ENCODE measurements at regions not wholly inside any gene's neighbourhood (a gene's known extent, or its start where the extent isn't known, plus 50 kb on each side); places are given as distances from the start of the nearest gene placed in this dataset.
A peak's percentile ranks its signal among the peaks of the same experiment; 100 is the strongest.

DNA sequence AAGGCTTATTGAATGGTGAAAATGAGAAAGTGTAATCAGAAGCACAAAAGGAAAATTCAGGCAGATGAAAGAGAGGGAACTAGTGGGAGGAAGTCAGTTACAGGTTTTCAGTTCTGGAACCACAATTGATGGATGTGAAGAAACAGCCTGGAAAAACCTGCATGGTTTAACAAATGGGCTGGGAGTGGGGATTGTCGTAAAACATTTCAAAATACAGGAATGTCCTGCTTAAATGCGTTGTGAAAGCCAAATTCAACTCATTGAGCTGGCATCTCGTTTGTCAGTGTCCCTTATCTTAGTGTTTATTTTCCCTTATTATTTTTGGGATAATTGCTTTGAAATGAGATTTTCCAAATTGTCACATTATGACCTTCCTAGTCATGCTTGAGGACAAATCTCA lies 106.5 kb upstream of the RFC3 start:
- no peak for DNase-seq (ENCODE audit: low spot score)

DNA sequence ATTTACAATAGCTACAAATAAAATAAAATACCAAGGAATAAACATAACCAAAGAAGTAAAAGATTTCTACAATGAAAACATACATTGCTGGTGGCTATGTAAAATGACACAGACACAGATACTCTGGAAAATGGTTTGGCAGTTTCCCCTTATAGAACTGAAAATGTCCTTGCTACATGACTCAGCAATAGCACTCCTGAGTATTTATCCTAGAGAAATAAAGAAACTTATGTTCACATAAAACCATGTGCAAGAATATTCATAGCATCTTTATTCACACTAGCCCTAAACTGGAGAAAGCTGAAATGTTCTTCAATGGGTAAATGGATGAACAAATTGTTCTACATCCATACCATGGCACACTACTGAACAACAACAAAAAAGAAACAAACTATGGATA lies 100.2 kb upstream of the RFC3 start:
- DNase-seq (ENCODE audit: low spot score) = no peak

- no peak for DNase-seq (ENCODE audit: low spot score)
Measured at GRCh38 chr13:33721724-33722123, 96.2 kb upstream of the RFC3 start.

- no peak for DNase-seq (ENCODE audit: low spot score)
Measured at GRCh38 chr13:33722216-33722915, 95.6 kb upstream of the RFC3 start.

GRCh38 chr13:33723365-33723764 lies 94.6 kb upstream of the RFC3 start:
- no peak for DNase-seq (ENCODE audit: low spot score)

DNA sequence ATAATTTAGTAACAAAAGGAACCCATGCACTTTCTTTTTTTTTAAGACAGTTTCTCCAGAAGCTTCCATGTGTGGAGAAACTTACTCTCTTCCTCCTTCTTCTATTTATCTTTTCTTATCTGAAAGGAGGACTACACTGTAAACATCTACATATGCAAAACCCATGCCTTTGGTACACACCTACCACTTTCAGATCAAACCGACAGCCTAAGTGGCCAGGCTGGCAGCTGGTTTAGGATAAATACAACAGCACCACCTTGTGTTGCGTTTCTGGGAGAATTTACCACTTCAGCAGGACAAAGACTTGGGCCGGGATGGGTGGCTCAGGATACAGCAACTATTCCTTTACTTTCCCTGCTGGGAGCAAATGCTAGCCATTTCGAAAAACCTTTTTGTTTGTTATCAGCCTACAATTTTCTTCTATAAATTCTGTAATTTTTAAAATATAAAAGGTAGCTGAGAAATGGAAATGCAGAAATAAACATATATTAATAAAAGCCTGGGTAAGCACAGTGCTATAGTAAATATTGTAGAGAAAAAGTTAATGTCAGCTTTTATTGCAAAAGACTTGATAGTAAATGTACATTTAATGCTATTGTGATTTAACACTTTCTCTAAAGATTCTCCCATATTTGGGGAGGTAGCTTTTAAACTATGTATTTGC lies 94.0 kb upstream of the RFC3 start:
- DNase-seq (ENCODE audit: low spot score) = peak; percentile 84

DNA sequence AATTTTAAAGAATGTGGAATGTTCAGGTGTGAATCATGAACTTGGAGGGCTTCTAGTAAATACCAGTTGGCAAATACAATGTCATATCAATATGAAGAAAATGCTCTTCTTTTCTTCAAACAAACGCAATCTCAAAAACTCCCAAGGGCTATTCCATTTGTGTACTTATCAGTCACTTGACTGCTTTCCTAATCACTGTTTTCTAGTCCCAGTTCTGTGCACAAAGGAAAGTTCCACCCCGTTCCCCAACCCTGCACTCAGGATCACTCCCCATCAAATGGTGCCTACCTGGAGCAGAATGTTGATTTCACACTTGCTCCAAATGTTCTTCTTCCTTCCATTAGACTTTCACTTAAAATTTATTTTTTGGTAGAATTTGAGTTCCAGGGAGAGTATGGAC lies 92.6 kb upstream of the RFC3 start:
- no peak for DNase-seq (ENCODE audit: low spot score)

DNA sequence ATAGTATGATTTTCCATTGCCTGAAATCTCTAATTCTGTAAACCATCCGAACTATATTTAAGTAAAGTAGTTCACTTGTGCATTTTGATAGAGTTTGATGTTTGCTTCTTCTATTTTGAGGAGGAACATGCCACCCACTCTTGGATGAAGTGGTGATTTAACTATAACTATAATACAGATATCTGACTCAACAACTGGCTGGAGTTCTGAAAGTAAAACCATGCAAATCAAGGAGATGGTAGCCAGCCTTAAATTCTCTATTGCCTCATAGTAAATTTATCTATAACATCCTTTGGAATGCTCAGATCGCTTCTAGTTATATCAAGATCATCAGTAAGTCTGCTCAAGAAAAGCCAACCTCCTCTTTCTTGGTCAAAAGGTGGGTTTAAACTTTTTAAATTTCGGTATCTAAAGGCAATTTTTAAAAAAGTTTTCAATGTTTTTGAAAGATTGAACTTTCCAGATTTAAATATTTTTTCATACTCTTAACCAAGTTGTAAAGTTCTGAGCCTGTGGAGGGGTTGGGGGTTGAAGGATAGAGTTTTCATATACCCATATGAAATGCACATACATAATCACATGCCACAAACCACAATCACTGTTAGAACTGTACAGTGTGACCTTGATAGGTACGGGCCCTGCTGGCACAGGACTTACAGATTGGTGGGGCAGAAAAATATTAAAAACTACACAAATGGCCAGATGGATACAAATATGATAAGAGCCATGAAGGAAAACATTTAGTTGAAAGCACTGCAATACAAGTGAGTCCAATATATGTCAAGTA lies 90.5 kb upstream of the RFC3 start:
- DNase-seq (ENCODE audit: low spot score) = no peak

DNA sequence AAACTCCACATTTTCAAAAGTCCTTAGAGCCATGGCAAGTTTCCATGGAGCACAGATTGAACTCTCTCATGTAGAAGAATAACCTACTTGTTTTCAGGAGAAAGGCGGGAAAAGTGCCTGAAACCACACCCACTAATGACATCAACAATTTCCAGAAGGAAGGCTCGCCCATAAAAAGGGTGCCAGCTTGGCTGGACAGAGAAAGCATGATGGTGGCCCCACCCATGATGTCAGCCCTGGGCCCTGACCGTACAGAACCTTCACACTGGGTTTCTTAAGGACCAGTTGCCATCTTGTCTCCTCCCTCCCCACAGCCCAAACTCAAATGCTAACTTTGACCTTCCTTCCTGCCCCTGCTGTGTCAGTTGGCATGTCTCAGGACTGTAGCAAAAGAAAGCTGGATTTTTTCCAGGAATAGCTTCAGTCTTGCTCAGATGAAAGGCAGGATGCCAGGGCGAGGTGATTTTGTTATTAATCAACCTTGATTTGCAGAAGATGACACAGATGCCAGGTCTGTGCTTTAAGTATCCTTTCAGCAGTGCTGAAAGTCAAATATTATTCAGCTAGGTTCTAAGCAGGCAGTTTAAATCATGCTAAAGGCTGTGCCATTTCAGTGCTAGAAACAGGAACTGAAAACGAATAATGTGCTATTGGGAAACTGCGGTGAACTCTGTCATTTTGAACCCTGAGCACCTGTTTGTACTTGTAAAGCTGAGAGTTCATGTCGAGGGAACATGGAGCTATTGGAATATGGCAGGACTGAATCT lies 89.5 kb upstream of the RFC3 start:
- peak; percentile 24 for DNase-seq (ENCODE audit: low spot score)

DNA sequence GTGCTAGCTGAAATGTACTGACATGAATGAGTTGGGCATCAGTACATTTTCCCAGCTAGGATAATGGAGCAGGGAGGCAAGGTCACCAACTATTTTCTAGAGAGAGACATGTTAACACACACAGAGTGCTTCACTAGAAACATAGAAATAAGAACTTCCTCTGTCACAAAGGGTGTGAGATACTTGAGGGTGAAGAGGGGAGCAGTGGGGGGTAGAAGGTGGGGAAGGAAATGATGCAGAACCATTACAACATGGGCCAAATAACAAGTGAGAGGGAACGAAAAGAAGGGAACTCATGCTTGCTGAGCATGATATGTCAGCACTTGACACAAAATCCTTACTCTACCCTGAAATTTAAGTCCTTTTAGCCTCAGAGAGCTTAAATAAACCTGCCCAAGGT lies 87.8 kb upstream of the RFC3 start:
- no peak for DNase-seq (ENCODE audit: low spot score)

- no peak for DNase-seq (ENCODE audit: low spot score)
Measured at GRCh38 chr13:33730619-33731018, 87.3 kb upstream of the RFC3 start.

DNA sequence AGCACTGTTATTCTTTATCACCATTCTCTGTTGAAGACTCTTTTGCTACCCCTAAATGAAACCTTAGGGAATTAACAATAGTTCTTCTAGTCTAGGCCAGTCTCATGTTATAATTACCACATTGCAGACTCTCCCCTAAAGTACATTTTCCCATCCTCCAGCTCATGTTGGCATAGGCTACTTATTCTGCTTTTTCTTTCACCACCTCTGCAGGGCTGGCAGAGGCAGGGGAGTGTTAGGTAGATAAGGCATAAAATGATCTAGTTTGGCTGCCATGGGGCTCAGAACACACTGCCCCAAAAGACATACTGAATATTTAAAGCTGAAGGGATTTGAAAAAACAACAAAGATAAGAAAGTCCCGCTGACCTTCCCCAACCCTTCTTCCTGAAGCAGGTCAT lies 82.7 kb upstream of the RFC3 start:
- no peak for DNase-seq (ENCODE audit: low spot score)

GRCh38 chr13:33739254-33739653 lies 78.7 kb upstream of the RFC3 start:
- no peak for DNase-seq (ENCODE audit: low spot score)

GRCh38 chr13:33740134-33740538 lies 77.8 kb upstream of the RFC3 start:
- no peak for DNase-seq (ENCODE audit: low spot score)

- DNase-seq (ENCODE audit: low spot score) = no peak
Measured at GRCh38 chr13:33742321-33742720, 75.6 kb upstream of the RFC3 start.

DNA sequence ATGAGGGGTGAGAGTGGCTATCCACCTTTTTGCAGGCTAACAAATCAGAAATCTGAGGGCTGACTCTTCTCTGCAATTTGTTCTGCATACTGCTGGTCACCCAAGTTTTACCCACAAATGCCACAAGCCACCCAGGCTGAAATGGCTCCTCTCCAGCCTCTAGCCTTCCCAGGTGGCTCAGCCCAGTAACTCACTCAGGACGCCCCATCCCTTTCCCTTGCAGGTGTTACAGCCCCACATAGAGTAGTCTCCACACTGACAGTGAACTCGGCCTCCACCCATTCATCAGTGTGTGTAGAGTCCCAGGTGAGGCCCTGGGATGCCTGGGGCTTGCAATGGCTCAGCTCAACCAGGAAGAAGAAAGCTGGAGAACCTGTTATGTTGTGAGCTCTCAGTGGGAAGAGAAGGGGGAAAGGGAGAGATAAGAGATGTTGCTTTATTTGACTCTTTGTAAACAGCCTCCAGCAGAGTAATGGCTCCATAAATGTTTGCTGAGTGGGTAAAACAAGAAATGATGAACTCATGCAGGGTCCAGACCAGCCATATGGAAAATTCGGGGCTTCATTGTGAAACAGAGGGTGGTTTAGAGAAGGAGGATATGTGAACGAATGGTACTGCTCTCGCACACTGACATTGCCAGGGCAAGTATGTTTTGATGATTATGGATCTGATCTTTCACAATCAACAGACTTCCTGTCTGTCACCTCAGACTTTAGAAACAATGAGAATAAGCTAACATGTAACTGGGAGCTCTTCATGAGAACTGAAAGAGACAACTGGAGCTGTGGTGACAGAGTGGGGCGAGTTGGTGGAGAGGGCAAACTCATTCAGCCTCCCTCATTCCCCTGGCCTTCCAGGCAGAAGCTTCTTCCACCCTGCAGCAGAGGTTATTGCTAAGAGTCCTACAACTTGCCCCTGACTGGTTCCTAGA lies 74.2 kb upstream of the RFC3 start:
- DNase-seq (ENCODE audit: low spot score) = no peak

- DNase-seq (ENCODE audit: low spot score) = no peak
Measured at GRCh38 chr13:33744589-33745369, 73.2 kb upstream of the RFC3 start.

GRCh38 chr13:33745370-33746324 lies 72.3 kb upstream of the RFC3 start:
- no peak for DNase-seq (ENCODE audit: low spot score)

DNA sequence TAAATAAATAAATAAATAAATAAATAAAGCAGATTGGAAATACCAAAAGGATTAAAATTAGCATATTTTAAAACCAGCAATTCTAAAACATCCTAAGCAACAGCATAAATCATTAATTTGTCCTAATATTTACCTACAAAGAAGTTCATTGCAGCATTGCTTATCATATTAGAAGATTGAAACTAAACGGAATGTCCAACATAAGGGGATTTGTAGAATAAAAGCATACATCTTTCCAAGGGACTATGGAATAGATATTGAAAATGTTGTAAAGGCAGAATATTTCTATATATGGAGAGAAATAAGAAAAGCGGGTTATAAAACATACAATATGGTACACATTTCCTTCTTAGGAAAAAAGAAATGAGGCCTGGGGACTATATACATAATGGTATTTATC lies 71.1 kb upstream of the RFC3 start:
- no peak for DNase-seq (ENCODE audit: low spot score)

Data from RKO (cell line).